WTC11 (cell line): ENCODE measurements at regions not wholly inside any gene's neighbourhood (a gene's known extent, or its start where the extent isn't known, plus 50 kb on each side); places are given as distances from the start of the nearest gene placed in this dataset.

Source experiments
- FOXJ3 ChIP-seq: sonication (generic); formaldehyde crosslinking; IDR thresholded peaks from 2 replicates; pipeline ENCODE4 v1.9.0; 2021; ENCODE audit warnings: missing genetic modification reagents, mild to moderate bottlenecking, borderline replicate concordance
- MXD4 ChIP-seq: fragments of 250-450 bp; sonication (Bioruptor Pico); IDR thresholded peaks from 2 replicates; pipeline ENCODE4 v1.8.0; 2021; ENCODE audit warnings: mild to moderate bottlenecking, moderate library complexity, borderline replicate concordance

- no peak for TF ChIP-seq MXD4 (CRISPR knock-in tag)
- TF ChIP-seq FOXJ3 (CRISPR knock-in tag) = no peak
Measured at GRCh38 chr4:158080354-158080753, 92.5 kb downstream of the GASK1B start.
